ENCODE measurements at regions not wholly inside any gene's neighbourhood (a gene's known extent, or its start where the extent isn't known, plus 50 kb on each side); places are given as distances from the start of the nearest gene placed in this dataset.

GRCh38 chr6:147637620-147638195 lies 129.2 kb downstream of the SAMD5 start:
- no peak for TF ChIP-seq CTCF (IDR thresholded peaks at IDR 0.05; ENCODE audit: control extremely low read depth, extremely low read depth, low read depth, missing control alignments)
- ChIA-PET POLR2A (no interaction called here), CTCF (interaction anchor here (0.9 to 1.1 kb wide), 2 partner anchors 14 to 20 kb away, joined by 3 read pairs; no protein-coding TSS in a partner anchor)
- DNase-seq (ENCODE audit: extremely low spot score), result no peak

- DNase-seq (ENCODE audit: extremely low spot score), result no peak
- POLR2A ChIA-PET, result no interaction called here
- no peak for TF ChIP-seq CTCF (IDR thresholded peaks at IDR 0.05; ENCODE audit: control extremely low read depth, extremely low read depth, low read depth, missing control alignments)
- CTCF ChIA-PET, result interaction anchor here (1.4 kb wide), 1 partner anchor 28 kb away, joined by 3 read pairs; no protein-coding TSS in a partner anchor
Measured at GRCh38 chr6:147639279-147639678, 130.8 kb downstream of the SAMD5 start.

GRCh38 chr6:147640606-147641005 lies 132.1 kb downstream of the SAMD5 start:
- no peak for TF ChIP-seq CTCF (IDR thresholded peaks at IDR 0.05; ENCODE audit: control extremely low read depth, extremely low read depth, low read depth, missing control alignments)
- CTCF ChIA-PET, result interaction anchor here (1.0 to 1.4 kb wide), 2 partner anchors 14 to 29 kb away, joined by 3 read pairs; no protein-coding TSS in a partner anchor
- no peak for DNase-seq (ENCODE audit: extremely low spot score)
- POLR2A ChIA-PET, result no interaction called here

GRCh38 chr6:147641511-147641910 lies 133.0 kb downstream of the SAMD5 start:
- DNase-seq (ENCODE audit: extremely low spot score), result no peak
- TF ChIP-seq CTCF (IDR thresholded peaks at IDR 0.05; ENCODE audit: control extremely low read depth, extremely low read depth, low read depth, missing control alignments), result no peak
- ChIA-PET CTCF (interaction anchor here (1.0 kb wide), 1 partner anchor 13 kb away, joined by 3 read pairs; no protein-coding TSS in a partner anchor), POLR2A (no interaction called here)

GRCh38 chr6:147642458-147642857 lies 134.0 kb downstream of the SAMD5 start:
- CTCF ChIA-PET, result no interaction called here
- no peak for DNase-seq (ENCODE audit: extremely low spot score)
- TF ChIP-seq CTCF (IDR thresholded peaks at IDR 0.05; ENCODE audit: control extremely low read depth, extremely low read depth, low read depth, missing control alignments), result no peak
- POLR2A ChIA-PET, result no interaction called here

- no peak for DNase-seq (ENCODE audit: extremely low spot score)
Measured at GRCh38 chr6:147643341-147644200, 135.1 kb downstream of the SAMD5 start.

More at GRCh38 chr6:147643341-147644200, 135.1 kb downstream of the SAMD5 start:
- CTCF ChIA-PET, result no interaction called here
- POLR2A ChIA-PET, result no interaction called here
- no peak for TF ChIP-seq CTCF (IDR thresholded peaks at IDR 0.05; ENCODE audit: control extremely low read depth, extremely low read depth, low read depth, missing control alignments)

Data from GM10248 (cell line).